Epithelial cell of esophagus (primary cell): ENCODE measurements at regions not wholly inside any gene's neighbourhood (a gene's known extent, or its start where the extent isn't known, plus 50 kb on each side); places are given as distances from the start of the nearest gene placed in this dataset.

Source experiments
- DNase-seq: peaks from one replicate; pipeline ENCODE4 v3.0.0; 2010; ENCODE audit warnings: low read depth
- H3K4me3 ChIP-seq: 2 replicates; pipeline ENCODE4 v1.5.1; 2011; ENCODE audit warnings: mild to moderate bottlenecking, low read length, control low read depth
- CTCF ChIP-seq: IDR thresholded peaks from 2 replicates; pipeline ENCODE4 v1.5.1; 2011; ENCODE audit warnings: low read depth, mild to moderate bottlenecking, low read length, control low read depth, inconsistent platforms; ENCODE audit not compliant: insufficient read depth; ENCODE audit errors: missing control alignments

GRCh38 chr7:127530148-127530547 lies 55.2 kb downstream of the GCC1 start:
- no peak for DNase-seq
- no peak overlapping the region for H3K4me3 ChIP-seq
- no peak for TF ChIP-seq CTCF

- H3K4me3 ChIP-seq = no peak overlapping the region
- TF ChIP-seq CTCF = no peak
- DNase-seq = no peak
Measured at GRCh38 chr7:127527561-127527960, 57.8 kb downstream of the GCC1 start.

GRCh38 chr7:127525866-127526480 lies 59.4 kb downstream of the GCC1 start:
- no peak overlapping the region for H3K4me3 ChIP-seq
- TF ChIP-seq CTCF = no peak
- no peak for DNase-seq

- no peak for TF ChIP-seq CTCF
- H3K4me3 ChIP-seq = no peak overlapping the region
- DNase-seq = no peak
Measured at GRCh38 chr7:127516320-127516719, 69.1 kb downstream of the GCC1 start.

- peak; percentile 67 for TF ChIP-seq CTCF
- peak; percentile 60 for DNase-seq
- no peak overlapping the region for H3K4me3 ChIP-seq
Measured at GRCh38 chr7:127514499-127514898, 70.9 kb downstream of the GCC1 start.

- no peak for DNase-seq
Measured at GRCh38 chr7:127513311-127513710, 72.1 kb downstream of the GCC1 start.

More at GRCh38 chr7:127513311-127513710, 72.1 kb downstream of the GCC1 start:
- TF ChIP-seq CTCF = no peak
- H3K4me3 ChIP-seq = no peak overlapping the region
